CD4-positive, CD25-positive, alpha-beta regulatory T cell (primary cell): ENCODE measurements at regions not wholly inside any gene's neighbourhood (a gene's known extent, or its start where the extent isn't known, plus 50 kb on each side); places are given as distances from the start of the nearest gene placed in this dataset.

Source experiments
- ATAC-seq, 2 donors: fragments of 150-1000 bp; cut with Tn5 transposase; one replicate each; pipeline ENCODE4 v1.10.0; 2021; ENCODE audit warnings: low read depth in 2 of 2, moderate number of reproducible peaks in 2 of 2, moderate library complexity in 1 of 2
- DNase-seq, 3 donors: peaks; one replicate each; pipeline versions ENCODE4 v3.0.0 to v3.0.0-alpha.2; 2012 to 2022; ENCODE audit warnings: mixed read lengths in 1 of 3
- H3K27ac ChIP-seq: one replicate; pipeline ENCODE4 v1.7.0; 2013; ENCODE audit warnings: mild to moderate bottlenecking, low read length; ENCODE audit not compliant: insufficient read depth, poor library complexity, severe bottlenecking
- H3K27me3 ChIP-seq: one replicate; pipeline ENCODE4 v1.7.0; 2013; ENCODE audit warnings: low read length; ENCODE audit not compliant: control insufficient read depth, insufficient read depth
- H3K36me3 ChIP-seq: one replicate; pipeline ENCODE4 v1.7.0; 2013; ENCODE audit warnings: mild to moderate bottlenecking, low read length, moderate library complexity; ENCODE audit not compliant: control insufficient read depth, insufficient read depth
- H3K4me1 ChIP-seq: 2 replicates; pipeline ENCODE4 v1.7.0; 2013; ENCODE audit warnings: mild to moderate bottlenecking, low read length; ENCODE audit not compliant: insufficient read depth, control insufficient read depth, poor library complexity, severe bottlenecking
- H3K4me3 ChIP-seq: one replicate; pipeline ENCODE4 v1.7.0; 2013; ENCODE audit warnings: low read depth, mild to moderate bottlenecking, low read length, moderate library complexity
- H3K9me3 ChIP-seq, 2 experiments: 1 replicate in 1 of 2; 2 replicates in 1 of 2; pipeline ENCODE4 v1.7.0; 2013; ENCODE audit warnings: low read length in 2 of 2, mild to moderate bottlenecking in 1 of 2, moderate library complexity in 1 of 2; ENCODE audit not compliant: control insufficient read depth in 2 of 2
- H3K27ac Mint-ChIP-seq, 3 donors: one replicate each; pipeline ENCODE4 v1.8.0; 2020 to 2022; ENCODE audit warnings: mild to moderate bottlenecking in 3 of 3, mixed read lengths in 3 of 3, moderate library complexity in 2 of 3
- H3K27me3 Mint-ChIP-seq: one replicate; pipeline ENCODE4 v1.8.0; 2022; ENCODE audit warnings: mild to moderate bottlenecking, mixed read lengths
- H3K36me3 Mint-ChIP-seq: one replicate; pipeline ENCODE4 v1.8.0; 2020; ENCODE audit warnings: mixed read lengths
- H3K4me1 Mint-ChIP-seq, 4 donors: one replicate each; pipeline ENCODE4 v1.8.0; 2020 to 2022; ENCODE audit warnings: mixed read lengths in 4 of 4, mild to moderate bottlenecking in 1 of 4
- H3K4me3 Mint-ChIP-seq, 4 donors: one replicate each; pipeline ENCODE4 v1.8.0; 2020 to 2022; ENCODE audit warnings: mild to moderate bottlenecking in 4 of 4, mixed read lengths in 4 of 4, moderate library complexity in 3 of 4
- H3K9me3 Mint-ChIP-seq, 7 donors: one replicate each; pipeline ENCODE4 v1.8.0; 2020 to 2022; ENCODE audit warnings: mixed read lengths in 7 of 7, mild to moderate bottlenecking in 3 of 7, moderate library complexity in 2 of 7

- H3K27ac ChIP-seq = no peak overlapping the region
- H3K4me3 ChIP-seq = no peak overlapping the region
- no peaks in the 10 kb centered on the region for H3K4me1 ChIP-seq
- no peaks in the 10 kb centered on the region for H3K9me3 ChIP-seq
- ATAC-seq (no peak), DNase-seq (no peak)
- peaks cover 9% of the 10 kb centered on the region for H3K27me3 ChIP-seq
- no peaks in the 10 kb centered on the region for H3K9me3 Mint-ChIP-seq
- H3K27ac Mint-ChIP-seq = no peak overlapping the region
- H3K36me3 Mint-ChIP-seq = no peaks in the 10 kb centered on the region
- no peak overlapping the region for H3K4me3 Mint-ChIP-seq
- peaks cover 4% of the 10 kb centered on the region for H3K27me3 Mint-ChIP-seq
- no peaks in the 10 kb centered on the region for H3K36me3 ChIP-seq
- no peaks in the 10 kb centered on the region for H3K4me1 Mint-ChIP-seq
These were observed 68.6 kb upstream of the ONECUT1 start for GRCh38 chr15:52858782-52859176.

DNA sequence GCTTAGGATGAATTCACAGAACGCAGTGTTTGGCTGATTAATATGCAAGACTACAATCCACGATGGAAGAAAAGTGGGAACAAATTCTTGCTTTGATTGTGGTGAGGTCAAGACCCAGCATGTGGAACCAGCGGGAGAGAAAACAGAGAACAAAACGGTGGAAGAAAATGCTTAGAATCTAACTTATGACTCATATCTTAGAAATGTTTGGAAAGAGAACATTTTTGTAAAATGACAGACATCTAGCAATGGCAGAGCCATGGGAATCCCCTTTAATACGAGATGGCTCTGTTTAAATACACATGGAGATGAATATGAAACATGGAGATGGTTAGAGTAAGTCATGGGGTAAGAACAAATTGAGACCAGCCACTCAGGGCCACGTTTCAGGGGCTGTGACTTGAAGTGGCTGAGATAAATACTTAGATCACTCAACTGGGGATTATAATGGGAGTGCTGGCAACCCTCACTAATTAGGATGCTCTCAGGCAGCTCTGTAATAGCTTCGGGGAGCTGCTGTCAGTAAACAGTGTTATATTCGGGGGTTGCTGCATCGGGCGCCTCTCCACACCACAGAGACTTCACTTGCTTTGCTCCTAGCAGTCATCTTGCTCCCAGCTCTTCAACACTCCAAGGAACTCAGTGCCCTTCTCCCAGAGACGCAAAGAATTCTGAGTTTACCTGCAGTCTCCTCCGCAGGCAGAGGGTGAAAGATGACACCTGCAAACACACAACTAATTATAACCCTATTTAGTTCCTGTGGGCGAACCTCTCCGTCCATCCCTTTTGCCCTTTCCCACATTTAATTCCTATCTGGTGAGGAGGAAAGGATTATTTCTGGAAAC is 68.0 kb upstream of the ONECUT1 start:
- no peaks in the 10 kb centered on the region for H3K4me1 ChIP-seq
- no peaks in the 10 kb centered on the region for H3K9me3 ChIP-seq
- ATAC-seq = no peak
- Mint-ChIP-seq H3K4me3 (no peak overlapping the region), H3K36me3 (no peaks in the 10 kb centered on the region), H3K27me3 (peaks cover 4% of the 10 kb centered on the region), H3K4me1 (no peaks in the 10 kb centered on the region), H3K9me3 (no peaks in the 10 kb centered on the region), H3K27ac (no peak overlapping the region)
- no peak overlapping the region for H3K4me3 ChIP-seq
- DNase-seq = no peak
- peaks cover 9% of the 10 kb centered on the region for H3K27me3 ChIP-seq
- no peaks in the 10 kb centered on the region for H3K36me3 ChIP-seq
- no peak overlapping the region for H3K27ac ChIP-seq

GRCh38 chr15:52857471-52857870 is 67.3 kb upstream of the ONECUT1 start:
- no peak overlapping the region for H3K27ac Mint-ChIP-seq
- Histone ChIP-seq H3K36me3 (no peaks in the 10 kb centered on the region), H3K27ac (no peak overlapping the region), H3K9me3 (no peaks in the 10 kb centered on the region), H3K4me3 (no peak overlapping the region), H3K27me3 (peaks cover 9% of the 10 kb centered on the region), H3K4me1 (no peaks in the 10 kb centered on the region)
- DNase-seq = no peak
- no peaks in the 10 kb centered on the region for H3K9me3 Mint-ChIP-seq
- ATAC-seq = no peak
- no peaks in the 10 kb centered on the region for H3K36me3 Mint-ChIP-seq
- H3K4me3 Mint-ChIP-seq = no peak overlapping the region
- peaks cover 4% of the 10 kb centered on the region for H3K27me3 Mint-ChIP-seq
- no peaks in the 10 kb centered on the region for H3K4me1 Mint-ChIP-seq

DNA sequence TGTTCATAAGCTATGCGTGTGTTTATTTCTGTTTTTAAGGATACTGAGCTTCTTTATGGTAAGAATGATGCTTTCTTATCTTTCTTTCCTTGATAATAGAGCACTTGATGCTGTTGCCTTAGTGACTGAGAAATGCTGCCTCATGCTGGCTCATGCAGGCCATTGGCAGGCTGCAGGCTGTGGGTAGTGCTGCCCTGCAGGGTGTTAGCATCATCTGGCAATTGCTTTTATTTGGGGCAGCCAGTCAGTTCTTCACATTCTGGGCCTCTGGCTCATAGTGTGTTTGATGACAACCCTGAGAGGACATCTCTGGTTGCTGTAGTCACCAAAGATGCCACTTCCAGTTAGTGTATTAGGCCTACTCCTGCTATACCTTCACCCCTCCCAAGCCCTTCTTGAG is 66.2 kb upstream of the ONECUT1 start:
- H3K4me3 Mint-ChIP-seq = no peak overlapping the region
- H3K9me3 Mint-ChIP-seq = no peaks in the 10 kb centered on the region
- H3K27ac Mint-ChIP-seq = no peak overlapping the region
- no peaks in the 10 kb centered on the region for H3K4me1 Mint-ChIP-seq
- Histone ChIP-seq H3K36me3 (no peaks in the 10 kb centered on the region), H3K4me3 (no peak overlapping the region), H3K27me3 (peaks cover 9% of the 10 kb centered on the region), H3K9me3 (no peaks in the 10 kb centered on the region), H3K4me1 (no peaks in the 10 kb centered on the region), H3K27ac (no peak overlapping the region)
- no peaks in the 10 kb centered on the region for H3K36me3 Mint-ChIP-seq
- no peak for ATAC-seq
- peaks cover 4% of the 10 kb centered on the region for H3K27me3 Mint-ChIP-seq
- DNase-seq = no peak

DNA sequence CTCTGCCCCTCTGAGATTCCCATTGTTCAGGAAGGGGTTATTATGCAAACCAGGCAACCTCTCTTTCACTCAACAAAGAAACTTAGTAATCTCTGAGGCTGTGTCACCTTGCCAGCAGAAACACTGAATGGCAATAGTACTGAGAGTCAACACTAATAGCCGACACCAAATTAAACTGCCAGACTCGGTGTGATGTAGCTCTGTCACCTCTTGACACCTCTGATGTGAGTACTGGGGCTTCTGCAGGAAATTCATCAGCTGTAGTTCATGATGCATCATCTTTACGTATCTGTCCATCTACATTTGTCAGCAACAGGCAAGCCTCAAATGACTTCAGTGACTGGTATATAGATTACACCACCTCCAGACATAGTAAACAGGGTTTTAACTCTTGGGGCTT is 65.0 kb upstream of the ONECUT1 start:
- ATAC-seq = no peak
- Mint-ChIP-seq H3K9me3 (no peaks in the 10 kb centered on the region), H3K27me3 (peaks cover 4% of the 10 kb centered on the region), H3K27ac (no peak overlapping the region), H3K36me3 (no peaks in the 10 kb centered on the region), H3K4me1 (no peaks in the 10 kb centered on the region), H3K4me3 (no peak overlapping the region)
- Histone ChIP-seq H3K27ac (no peak overlapping the region), H3K4me1 (no peaks in the 10 kb centered on the region), H3K36me3 (no peaks in the 10 kb centered on the region), H3K4me3 (no peak overlapping the region), H3K9me3 (no peaks in the 10 kb centered on the region), H3K27me3 (peaks cover 9% of the 10 kb centered on the region)
- DNase-seq = no peak

GRCh38 chr15:52844823-52845222 is 54.7 kb upstream of the ONECUT1 start:
- Mint-ChIP-seq H3K27ac (no peak overlapping the region), H3K4me1 (no peaks in the 10 kb centered on the region)

More at GRCh38 chr15:52844823-52845222, 54.7 kb upstream of the ONECUT1 start:
- ATAC-seq (no peak), DNase-seq (no peak)
- H3K4me3 ChIP-seq = no peak overlapping the region
- Mint-ChIP-seq H3K4me3 (no peak overlapping the region), H3K9me3 (peaks cover 0 to 3% (median 0%) of the 10 kb centered on the region in 7 donors), H3K36me3 (no peaks in the 10 kb centered on the region), H3K27me3 (no peaks in the 10 kb centered on the region)
- H3K27ac ChIP-seq = no peak overlapping the region
- peaks cover 6% of the 10 kb centered on the region for H3K27me3 ChIP-seq
- no peaks in the 10 kb centered on the region for H3K9me3 ChIP-seq
- no peaks in the 10 kb centered on the region for H3K36me3 ChIP-seq
- H3K4me1 ChIP-seq = no peaks in the 10 kb centered on the region
